ENCODE measurements at regions not wholly inside any gene's neighbourhood (a gene's known extent, or its start where the extent isn't known, plus 50 kb on each side); places are given as distances from the start of the nearest gene placed in this dataset.

DNA sequence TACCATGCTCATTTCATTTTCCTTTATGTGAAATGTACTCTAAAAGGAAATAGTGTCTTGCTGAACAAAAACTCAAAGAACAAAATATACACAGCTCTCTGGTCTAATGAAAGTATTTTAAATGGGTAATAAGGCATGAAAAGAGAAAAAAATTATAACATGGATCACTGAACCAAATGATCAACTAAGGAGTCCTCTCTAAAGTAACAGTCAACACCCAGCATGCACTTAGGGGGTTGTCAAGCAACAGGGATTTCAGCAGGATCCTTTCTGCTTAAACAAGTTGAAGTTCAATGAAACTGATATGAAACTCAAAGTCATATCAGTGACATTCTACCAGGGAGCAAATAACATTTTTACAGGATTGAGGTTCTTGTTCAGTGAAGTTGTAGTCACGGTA lies 398.8 kb downstream of the SEC23A start:
- H3K4me1 ChIP-seq (ENCODE audit: insufficient read depth, low read length), result no peaks in the 10 kb centered on the region
- H3K9me3 ChIP-seq (ENCODE audit: insufficient read depth, low read depth, low read length), result no peaks in the 10 kb centered on the region
- no peaks in the 10 kb centered on the region for H3K79me2 ChIP-seq (ENCODE audit: insufficient read depth, low read length)
- H3K36me3 ChIP-seq (ENCODE audit: insufficient read depth, low read length), result no peaks in the 10 kb centered on the region
- no peaks in the 10 kb centered on the region for H3K36me3 Mint-ChIP-seq (ENCODE audit: low read depth, unreplicated experiment)
- H3K27ac ChIP-seq (ENCODE audit: low read depth, low read length), result no peak overlapping the region
- H2AFZ ChIP-seq (ENCODE audit: low read depth, low read length), result no peak overlapping the region
- no peaks in the 10 kb centered on the region for H3K27me3 ChIP-seq (ENCODE audit: insufficient read depth, low read length)
- H3K9ac ChIP-seq (ENCODE audit: low read length), result no peak overlapping the region
- H3K4me3 Mint-ChIP-seq (ENCODE audit: unreplicated experiment), result no peak overlapping the region
- H3K9me3 Mint-ChIP-seq (ENCODE audit: unreplicated experiment), result no peaks in the 10 kb centered on the region
- no peak overlapping the region for H3K4me3 ChIP-seq (ENCODE audit: insufficient read depth, low read depth, low read length)
- no peak for TF ChIP-seq EZH2 (IDR thresholded peaks at IDR 0.05; ENCODE audit: insufficient read depth, low read length)
- TF ChIP-seq, protein P1, sequence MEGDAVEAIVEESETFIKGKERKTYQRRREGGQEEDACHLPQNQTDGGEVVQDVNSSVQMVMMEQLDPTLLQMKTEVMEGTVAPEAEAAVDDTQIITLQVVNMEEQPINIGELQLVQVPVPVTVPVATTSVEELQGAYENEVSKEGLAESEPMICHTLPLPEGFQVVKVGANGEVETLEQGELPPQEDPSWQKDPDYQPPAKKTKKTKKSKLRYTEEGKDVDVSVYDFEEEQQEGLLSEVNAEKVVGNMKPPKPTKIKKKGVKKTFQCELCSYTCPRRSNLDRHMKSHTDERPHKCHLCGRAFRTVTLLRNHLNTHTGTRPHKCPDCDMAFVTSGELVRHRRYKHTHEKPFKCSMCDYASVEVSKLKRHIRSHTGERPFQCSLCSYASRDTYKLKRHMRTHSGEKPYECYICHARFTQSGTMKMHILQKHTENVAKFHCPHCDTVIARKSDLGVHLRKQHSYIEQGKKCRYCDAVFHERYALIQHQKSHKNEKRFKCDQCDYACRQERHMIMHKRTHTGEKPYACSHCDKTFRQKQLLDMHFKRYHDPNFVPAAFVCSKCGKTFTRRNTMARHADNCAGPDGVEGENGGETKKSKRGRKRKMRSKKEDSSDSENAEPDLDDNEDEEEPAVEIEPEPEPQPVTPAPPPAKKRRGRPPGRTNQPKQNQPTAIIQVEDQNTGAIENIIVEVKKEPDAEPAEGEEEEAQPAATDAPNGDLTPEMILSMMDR (IDR thresholded peaks at IDR 0.05; ENCODE audit: insufficient read depth, low read depth, low read length), result no peak
- no peaks in the 10 kb centered on the region for H4K20me1 ChIP-seq (ENCODE audit: insufficient read depth, low read length)
- H3K4me1 Mint-ChIP-seq (ENCODE audit: low read depth, unreplicated experiment), result no peaks in the 10 kb centered on the region
- DNase-seq (ENCODE audit: low read depth) (no peak), FAIRE-seq (no peak)
- H3K4me2 ChIP-seq (ENCODE audit: low read length), result no peak overlapping the region
- H3K27ac Mint-ChIP-seq (ENCODE audit: unreplicated experiment), result no peak overlapping the region
- peaks cover 2% of the 10 kb centered on the region for H3K27me3 Mint-ChIP-seq (ENCODE audit: low read depth, unreplicated experiment)

DNA sequence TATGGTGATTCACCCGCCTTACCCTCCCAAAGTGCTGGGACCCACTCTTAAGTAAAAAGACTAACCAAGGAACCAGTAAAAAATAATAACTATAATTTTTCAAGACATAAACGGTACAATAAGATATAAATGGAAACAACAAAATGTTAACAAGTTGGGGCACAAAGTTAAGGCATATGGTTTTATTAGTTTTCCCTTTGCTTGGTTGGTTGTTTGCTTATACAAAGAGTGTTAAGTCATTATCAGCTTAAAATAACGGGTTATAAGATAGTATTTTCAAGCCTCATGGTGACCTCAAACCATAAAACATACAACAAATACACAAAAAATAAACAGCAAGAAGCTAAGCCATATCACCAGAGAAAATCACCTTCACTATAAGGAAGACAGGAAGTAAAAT lies 406.1 kb downstream of the SEC23A start:
- H3K4me1 ChIP-seq (ENCODE audit: insufficient read depth, low read length), result no peaks in the 10 kb centered on the region
- Mint-ChIP-seq H3K27me3 (ENCODE audit: low read depth, unreplicated experiment) (no peaks in the 10 kb centered on the region), H3K9me3 (ENCODE audit: unreplicated experiment) (no peaks in the 10 kb centered on the region), H3K27ac (ENCODE audit: unreplicated experiment) (no peak overlapping the region), H3K36me3 (ENCODE audit: low read depth, unreplicated experiment) (no peaks in the 10 kb centered on the region), H3K4me1 (ENCODE audit: low read depth, unreplicated experiment) (no peaks in the 10 kb centered on the region), H3K4me3 (ENCODE audit: unreplicated experiment) (no peak overlapping the region)
- H3K27ac ChIP-seq (ENCODE audit: low read depth, low read length), result no peak overlapping the region
- H3K79me2 ChIP-seq (ENCODE audit: insufficient read depth, low read length), result no peaks in the 10 kb centered on the region
- no peaks in the 10 kb centered on the region for H3K9me3 ChIP-seq (ENCODE audit: insufficient read depth, low read depth, low read length)
- TF ChIP-seq EZH2 (IDR thresholded peaks at IDR 0.05; ENCODE audit: insufficient read depth, low read length), result no peak
- no peaks in the 10 kb centered on the region for H3K27me3 ChIP-seq (ENCODE audit: insufficient read depth, low read length)
- DNase-seq (ENCODE audit: low read depth) (no peak), FAIRE-seq (no peak)
- H4K20me1 ChIP-seq (ENCODE audit: insufficient read depth, low read length), result no peaks in the 10 kb centered on the region
- H3K4me3 ChIP-seq (ENCODE audit: insufficient read depth, low read depth, low read length), result no peak overlapping the region
- H3K9ac ChIP-seq (ENCODE audit: low read length), result no peak overlapping the region
- H2AFZ ChIP-seq (ENCODE audit: low read depth, low read length), result no peak overlapping the region
- no peak overlapping the region for H3K4me2 ChIP-seq (ENCODE audit: low read length)
- H3K36me3 ChIP-seq (ENCODE audit: insufficient read depth, low read length), result no peaks in the 10 kb centered on the region

DNA sequence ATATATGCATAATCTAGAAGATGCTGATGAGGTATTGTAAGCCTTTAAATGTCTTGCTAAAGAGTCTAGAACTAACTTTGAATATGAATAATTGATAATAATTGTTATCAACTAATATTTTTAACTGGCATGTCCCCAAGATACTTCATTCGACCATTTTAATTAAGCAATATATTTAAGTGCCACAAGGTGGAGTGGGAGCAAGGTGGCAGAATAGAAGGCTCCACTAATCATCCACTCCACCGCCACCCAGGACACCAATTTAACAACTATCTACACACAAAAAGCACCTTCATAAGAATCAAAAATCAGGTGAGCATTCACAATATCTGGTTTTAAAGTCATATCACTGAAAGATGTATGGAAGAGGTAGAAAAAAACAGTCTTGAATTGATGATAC lies 409.6 kb downstream of the SEC23A start:
- Histone ChIP-seq H3K9ac (ENCODE audit: low read length) (no peak overlapping the region), H4K20me1 (ENCODE audit: insufficient read depth, low read length) (no peaks in the 10 kb centered on the region), H3K27me3 (ENCODE audit: insufficient read depth, low read length) (no peaks in the 10 kb centered on the region), H3K4me2 (ENCODE audit: low read length) (no peak overlapping the region), H3K4me3 (ENCODE audit: insufficient read depth, low read depth, low read length) (no peak overlapping the region), H3K9me3 (ENCODE audit: insufficient read depth, low read depth, low read length) (no peaks in the 10 kb centered on the region), H2AFZ (ENCODE audit: low read depth, low read length) (no peak overlapping the region), H3K27ac (ENCODE audit: low read depth, low read length) (no peak overlapping the region), H3K79me2 (ENCODE audit: insufficient read depth, low read length) (no peaks in the 10 kb centered on the region), H3K36me3 (ENCODE audit: insufficient read depth, low read length) (no peaks in the 10 kb centered on the region), H3K4me1 (ENCODE audit: insufficient read depth, low read length) (no peaks in the 10 kb centered on the region)
- DNase-seq (ENCODE audit: low read depth) (no peak), FAIRE-seq (no peak)
- Mint-ChIP-seq H3K4me1 (ENCODE audit: low read depth, unreplicated experiment) (no peaks in the 10 kb centered on the region), H3K4me3 (ENCODE audit: unreplicated experiment) (no peak overlapping the region), H3K27me3 (ENCODE audit: low read depth, unreplicated experiment) (peaks cover 2% of the 10 kb centered on the region), H3K36me3 (ENCODE audit: low read depth, unreplicated experiment) (no peaks in the 10 kb centered on the region), H3K27ac (ENCODE audit: unreplicated experiment) (no peak overlapping the region), H3K9me3 (ENCODE audit: unreplicated experiment) (no peaks in the 10 kb centered on the region)
- TF ChIP-seq, protein P1 (IDR thresholded peaks at IDR 0.05; ENCODE audit: insufficient read depth, low read depth, low read length), result no peak
- no peak for TF ChIP-seq EZH2 (IDR thresholded peaks at IDR 0.05; ENCODE audit: insufficient read depth, low read length)
